ENCODE measurements at regions not wholly inside any gene's neighbourhood (a gene's known extent, or its start where the extent isn't known, plus 50 kb on each side); places are given as distances from the start of the nearest gene placed in this dataset.

GRCh38 chr3:65194047-65194714, 506.4 kb upstream of the ADAMTS9 start:
- H3K36me3 Mint-ChIP-seq: no peaks in the 10 kb centered on the region

GRCh38 chr3:65193531-65193930, 505.7 kb upstream of the ADAMTS9 start:
- Mint-ChIP-seq H3K4me1 (no peaks in the 10 kb centered on the region), H3K27ac (no peak overlapping the region), H3K9me3 (peaks cover 3 to 18% (median 7%) of the 10 kb centered on the region in 5 donors), H3K4me3 (peak overlapping the region in 1 of 7 donors; percentile 68), H3K36me3 (no peaks in the 10 kb centered on the region), H3K27me3 (no peaks in the 10 kb centered on the region)
- H3K9me3 ChIP-seq (ENCODE audit: low read length): no peaks in the 10 kb centered on the region
- POLR2A ChIA-PET: no interaction called here
- H3K4me3 ChIP-seq (ENCODE audit: low read length): no peak overlapping the region
- H3K4me1 ChIP-seq (ENCODE audit: insufficient read depth, low read length): no peaks in the 10 kb centered on the region
- DNase-seq: no peak
- no peaks in the 10 kb centered on the region for H3K27me3 ChIP-seq (ENCODE audit: insufficient read depth, low read length, poor library complexity, severe bottlenecking)
- CTCF ChIA-PET: no interaction called here
- H3K36me3 ChIP-seq (ENCODE audit: insufficient read depth, low read length): no peaks in the 10 kb centered on the region
- no peak overlapping the region for H3K27ac ChIP-seq (ENCODE audit: low read depth, low read length)

More at GRCh38 chr3:65194047-65194714, 506.4 kb upstream of the ADAMTS9 start:
- no peaks in the 10 kb centered on the region for H3K4me1 ChIP-seq (ENCODE audit: insufficient read depth, low read length)
- no peaks in the 10 kb centered on the region for H3K27me3 ChIP-seq (ENCODE audit: insufficient read depth, low read length, poor library complexity, severe bottlenecking)
- POLR2A ChIA-PET: no interaction called here
- H3K27ac Mint-ChIP-seq: no peak overlapping the region
- no peak for DNase-seq
- no peak overlapping the region for H3K4me3 Mint-ChIP-seq
- H3K27me3 Mint-ChIP-seq: no peaks in the 10 kb centered on the region
- H3K4me1 Mint-ChIP-seq: no peaks in the 10 kb centered on the region
- no peak overlapping the region for H3K27ac ChIP-seq (ENCODE audit: low read depth, low read length)
- no peak overlapping the region for H3K4me3 ChIP-seq (ENCODE audit: low read length)
- H3K9me3 Mint-ChIP-seq: peaks cover 3 to 18% (median 7%) of the 10 kb centered on the region in 5 donors
- CTCF ChIA-PET: no interaction called here
- no peaks in the 10 kb centered on the region for H3K36me3 ChIP-seq (ENCODE audit: insufficient read depth, low read length)
- no peaks in the 10 kb centered on the region for H3K9me3 ChIP-seq (ENCODE audit: low read length)

- no peaks in the 10 kb centered on the region for H3K36me3 Mint-ChIP-seq
- no peaks in the 10 kb centered on the region for H3K9me3 ChIP-seq (ENCODE audit: low read length)
- ChIA-PET CTCF (no interaction called here), POLR2A (no interaction called here)
- H3K27ac ChIP-seq (ENCODE audit: low read depth, low read length): no peak overlapping the region
- no peak overlapping the region for H3K4me3 ChIP-seq (ENCODE audit: low read length)
- no peak overlapping the region for H3K27ac Mint-ChIP-seq
- H3K4me1 Mint-ChIP-seq: no peaks in the 10 kb centered on the region
- DNase-seq: no peak
- peaks cover 5 to 19% (median 11%) of the 10 kb centered on the region in 5 donors for H3K9me3 Mint-ChIP-seq
- no peak overlapping the region for H3K4me3 Mint-ChIP-seq
- H3K36me3 ChIP-seq (ENCODE audit: insufficient read depth, low read length): no peaks in the 10 kb centered on the region
- H3K27me3 Mint-ChIP-seq: no peaks in the 10 kb centered on the region
- no peaks in the 10 kb centered on the region for H3K4me1 ChIP-seq (ENCODE audit: insufficient read depth, low read length)
- no peaks in the 10 kb centered on the region for H3K27me3 ChIP-seq (ENCODE audit: insufficient read depth, low read length, poor library complexity, severe bottlenecking)
Observed at GRCh38 chr3:65190111-65190510, 502.3 kb upstream of the ADAMTS9 start.

GRCh38 chr3:65186268-65186667, 498.5 kb upstream of the ADAMTS9 start:
- no peaks in the 10 kb centered on the region for H3K36me3 Mint-ChIP-seq
- POLR2A ChIA-PET: no interaction called here
- H3K27me3 Mint-ChIP-seq: no peaks in the 10 kb centered on the region
- no peak overlapping the region for H3K27ac ChIP-seq (ENCODE audit: low read depth, low read length)
- no peaks in the 10 kb centered on the region for H3K9me3 ChIP-seq (ENCODE audit: low read length)
- H3K4me1 Mint-ChIP-seq: no peaks in the 10 kb centered on the region
- DNase-seq: no peak
- H3K4me3 ChIP-seq (ENCODE audit: low read length): no peak overlapping the region
- H3K9me3 Mint-ChIP-seq: peaks cover 3 to 16% (median 11%) of the 10 kb centered on the region in 5 donors
- H3K4me1 ChIP-seq (ENCODE audit: insufficient read depth, low read length): no peaks in the 10 kb centered on the region
- CTCF ChIA-PET: no interaction called here
- no peak overlapping the region for H3K4me3 Mint-ChIP-seq
- no peaks in the 10 kb centered on the region for H3K27me3 ChIP-seq (ENCODE audit: insufficient read depth, low read length, poor library complexity, severe bottlenecking)
- no peak overlapping the region for H3K27ac Mint-ChIP-seq
- no peaks in the 10 kb centered on the region for H3K36me3 ChIP-seq (ENCODE audit: insufficient read depth, low read length)

GRCh38 chr3:65182682-65183081, 494.9 kb upstream of the ADAMTS9 start:
- Mint-ChIP-seq H3K36me3 (no peaks in the 10 kb centered on the region), H3K4me3 (no peak overlapping the region), H3K9me3 (peaks cover 3 to 9% (median 6%) of the 10 kb centered on the region in 5 donors), H3K27me3 (no peaks in the 10 kb centered on the region), H3K27ac (no peak overlapping the region), H3K4me1 (no peaks in the 10 kb centered on the region)
- H3K4me3 ChIP-seq (ENCODE audit: low read length): no peak overlapping the region
- no peak overlapping the region for H3K27ac ChIP-seq (ENCODE audit: low read depth, low read length)
- no peaks in the 10 kb centered on the region for H3K4me1 ChIP-seq (ENCODE audit: insufficient read depth, low read length)
- no peaks in the 10 kb centered on the region for H3K9me3 ChIP-seq (ENCODE audit: low read length)
- no peaks in the 10 kb centered on the region for H3K27me3 ChIP-seq (ENCODE audit: insufficient read depth, low read length, poor library complexity, severe bottlenecking)
- no peaks in the 10 kb centered on the region for H3K36me3 ChIP-seq (ENCODE audit: insufficient read depth, low read length)
- CTCF ChIA-PET: no interaction called here
- DNase-seq: no peak
- POLR2A ChIA-PET: no interaction called here

- H3K4me3 Mint-ChIP-seq: no peak overlapping the region
- CTCF ChIA-PET: no interaction called here
- Histone ChIP-seq H3K4me1 (ENCODE audit: insufficient read depth, low read length) (no peaks in the 10 kb centered on the region), H3K4me3 (ENCODE audit: low read length) (no peak overlapping the region), H3K36me3 (ENCODE audit: insufficient read depth, low read length) (no peaks in the 10 kb centered on the region), H3K9me3 (ENCODE audit: low read length) (no peaks in the 10 kb centered on the region), H3K27me3 (ENCODE audit: insufficient read depth, low read length, poor library complexity, severe bottlenecking) (no peaks in the 10 kb centered on the region), H3K27ac (ENCODE audit: low read depth, low read length) (no peak overlapping the region)
- no peaks in the 10 kb centered on the region for H3K4me1 Mint-ChIP-seq
- no peak overlapping the region for H3K27ac Mint-ChIP-seq
- H3K36me3 Mint-ChIP-seq: no peaks in the 10 kb centered on the region
- POLR2A ChIA-PET: no interaction called here
- H3K9me3 Mint-ChIP-seq: peaks cover 3 to 9% (median 6%) of the 10 kb centered on the region in 5 donors
- no peaks in the 10 kb centered on the region for H3K27me3 Mint-ChIP-seq
- no peak for DNase-seq
Observed at GRCh38 chr3:65182085-65182484, 494.3 kb upstream of the ADAMTS9 start.

GRCh38 chr3:65181391-65181871, 493.6 kb upstream of the ADAMTS9 start:
- Mint-ChIP-seq H3K27me3 (no peaks in the 10 kb centered on the region), H3K36me3 (no peaks in the 10 kb centered on the region), H3K27ac (no peak overlapping the region), H3K4me3 (no peak overlapping the region), H3K9me3 (peaks cover 0 to 7% (median 2%) of the 10 kb centered on the region in 5 donors), H3K4me1 (no peaks in the 10 kb centered on the region)
- Histone ChIP-seq H3K4me3 (ENCODE audit: low read length) (no peak overlapping the region), H3K9me3 (ENCODE audit: low read length) (no peaks in the 10 kb centered on the region), H3K36me3 (ENCODE audit: insufficient read depth, low read length) (no peaks in the 10 kb centered on the region), H3K27ac (ENCODE audit: low read depth, low read length) (no peak overlapping the region), H3K4me1 (ENCODE audit: insufficient read depth, low read length) (no peaks in the 10 kb centered on the region), H3K27me3 (ENCODE audit: insufficient read depth, low read length, poor library complexity, severe bottlenecking) (no peaks in the 10 kb centered on the region)
- POLR2A ChIA-PET: no interaction called here
- CTCF ChIA-PET: no interaction called here
- DNase-seq: no peak

- Mint-ChIP-seq H3K4me3 (no peak overlapping the region), H3K27me3 (no peaks in the 10 kb centered on the region), H3K4me1 (no peaks in the 10 kb centered on the region), H3K27ac (no peak overlapping the region), H3K36me3 (no peaks in the 10 kb centered on the region), H3K9me3 (peaks cover 0 to 2% (median 2%) of the 10 kb centered on the region in 5 donors)
- no peak for DNase-seq
- CTCF ChIA-PET: no interaction called here
- H3K27me3 ChIP-seq (ENCODE audit: insufficient read depth, low read length, poor library complexity, severe bottlenecking): no peaks in the 10 kb centered on the region
- H3K36me3 ChIP-seq (ENCODE audit: insufficient read depth, low read length): no peaks in the 10 kb centered on the region
- POLR2A ChIA-PET: no interaction called here
- H3K4me3 ChIP-seq (ENCODE audit: low read length): no peak overlapping the region
- H3K27ac ChIP-seq (ENCODE audit: low read depth, low read length): no peak overlapping the region
- H3K9me3 ChIP-seq (ENCODE audit: low read length): no peaks in the 10 kb centered on the region
- H3K4me1 ChIP-seq (ENCODE audit: insufficient read depth, low read length): no peaks in the 10 kb centered on the region
Observed at GRCh38 chr3:65178703-65179102, 490.9 kb upstream of the ADAMTS9 start.
